ENCODE measurements at regions not wholly inside any gene's neighbourhood (a gene's known extent, or its start where the extent isn't known, plus 50 kb on each side); places are given as distances from the start of the nearest gene placed in this dataset.

- Mint-ChIP-seq H3K27me3 (peaks cover 7% of the 10 kb centered on the region), H3K4me3 (no peak overlapping the region), H3K9me3 (ENCODE audit: insufficient read depth) (peaks cover 3% of the 10 kb centered on the region), H3K27ac (no peak overlapping the region), H3K4me1 (no peaks in the 10 kb centered on the region)
- Histone ChIP-seq H3K27ac (ENCODE audit: low read length in 2 of 2) (no peak overlapping the region), H3K27me3 (replicated peaks in 1 of 4; ENCODE audit: control extremely low read depth in 1 of 4, control insufficient read depth in 3 of 4, insufficient read depth in 4 of 4, low read length in 3 of 4) (no peaks in the 10 kb centered on the region), H3K79me2 (ENCODE audit: control insufficient read depth, insufficient read depth, low read length) (no peaks in the 10 kb centered on the region), H3K4me2 (replicated peaks; ENCODE audit: low read depth, low read length, poor library complexity, severe bottlenecking) (no peak overlapping the region), H3K4me1 (ENCODE audit: control insufficient read depth in 2 of 2, insufficient read depth in 2 of 2, low read length in 2 of 2) (no peaks in the 10 kb centered on the region), H3K9ac (ENCODE audit: low read length) (no peak overlapping the region), H3K9me3 (ENCODE audit: control extremely low read depth in 1 of 3, control insufficient read depth in 2 of 3, insufficient read depth in 1 of 3, low read length in 2 of 3) (peaks cover 0 to 6% (median 4%) of the 10 kb centered on the region in 3 donors), H4K20me1 (ENCODE audit: control insufficient read depth, insufficient read depth, low read length, poor library complexity, severe bottlenecking) (no peaks in the 10 kb centered on the region), H3K36me3 (replicated peaks in 1 of 2; ENCODE audit: control extremely low read depth in 1 of 2, control insufficient read depth in 1 of 2, extremely low read depth in 1 of 2, insufficient read depth in 2 of 2, low read length in 1 of 2) (no peaks in the 10 kb centered on the region), H2AFZ (ENCODE audit: insufficient read depth, low read depth, low read length, poor library complexity, severe bottlenecking) (no peak overlapping the region), H3K4me3 (ENCODE audit: control extremely low read depth in 1 of 5, extremely low read depth in 1 of 5, insufficient read depth in 1 of 5, low read depth in 2 of 5, low read length in 4 of 5) (no peak overlapping the region)
- ChIA-PET CTCF (no interaction called here), POLR2A (no interaction called here)
- ATAC-seq (ENCODE audit: low read depth) (no peak), DNase-seq (no peak)
- intact Hi-C loops (cut with micrococcal nuclease) = no loop called here
- TF ChIP-seq, protein P1, sequence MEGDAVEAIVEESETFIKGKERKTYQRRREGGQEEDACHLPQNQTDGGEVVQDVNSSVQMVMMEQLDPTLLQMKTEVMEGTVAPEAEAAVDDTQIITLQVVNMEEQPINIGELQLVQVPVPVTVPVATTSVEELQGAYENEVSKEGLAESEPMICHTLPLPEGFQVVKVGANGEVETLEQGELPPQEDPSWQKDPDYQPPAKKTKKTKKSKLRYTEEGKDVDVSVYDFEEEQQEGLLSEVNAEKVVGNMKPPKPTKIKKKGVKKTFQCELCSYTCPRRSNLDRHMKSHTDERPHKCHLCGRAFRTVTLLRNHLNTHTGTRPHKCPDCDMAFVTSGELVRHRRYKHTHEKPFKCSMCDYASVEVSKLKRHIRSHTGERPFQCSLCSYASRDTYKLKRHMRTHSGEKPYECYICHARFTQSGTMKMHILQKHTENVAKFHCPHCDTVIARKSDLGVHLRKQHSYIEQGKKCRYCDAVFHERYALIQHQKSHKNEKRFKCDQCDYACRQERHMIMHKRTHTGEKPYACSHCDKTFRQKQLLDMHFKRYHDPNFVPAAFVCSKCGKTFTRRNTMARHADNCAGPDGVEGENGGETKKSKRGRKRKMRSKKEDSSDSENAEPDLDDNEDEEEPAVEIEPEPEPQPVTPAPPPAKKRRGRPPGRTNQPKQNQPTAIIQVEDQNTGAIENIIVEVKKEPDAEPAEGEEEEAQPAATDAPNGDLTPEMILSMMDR (IDR thresholded peaks at IDR 0.05) = no peak
- 91% methylated on average over 5 of the region's 5 CpGs for WGBS (ENCODE audit: insufficient coverage)
Observed at GRCh38 chr5:10892147-10892910, 131.3 kb upstream of the DAP start.

GRCh38 chr5:10891193-10891592 lies 130.2 kb upstream of the DAP start:
- H3K9ac ChIP-seq (ENCODE audit: low read length) = no peak overlapping the region
- no CpG with 5 or more reads among the region's 1 CpG for WGBS (ENCODE audit: insufficient coverage)
- no peak overlapping the region for H3K27ac Mint-ChIP-seq
- no peaks in the 10 kb centered on the region for H3K27me3 ChIP-seq (replicated peaks in 1 of 4; ENCODE audit: control extremely low read depth in 1 of 4, control insufficient read depth in 3 of 4, insufficient read depth in 4 of 4, low read length in 3 of 4)
- no peak for ATAC-seq (ENCODE audit: low read depth)
- no peaks in the 10 kb centered on the region for H3K36me3 ChIP-seq (replicated peaks in 1 of 2; ENCODE audit: control extremely low read depth in 1 of 2, control insufficient read depth in 1 of 2, extremely low read depth in 1 of 2, insufficient read depth in 2 of 2, low read length in 1 of 2)
- DNase-seq = no peak
- no peak overlapping the region for H3K27ac ChIP-seq (ENCODE audit: low read length in 2 of 2)
- no peak overlapping the region for H2AFZ ChIP-seq (ENCODE audit: insufficient read depth, low read depth, low read length, poor library complexity, severe bottlenecking)
- H3K9me3 Mint-ChIP-seq (ENCODE audit: insufficient read depth) = peaks cover 3% of the 10 kb centered on the region
- peaks cover 2% of the 10 kb centered on the region for H3K27me3 Mint-ChIP-seq
- TF ChIP-seq, protein P1 (IDR thresholded peaks at IDR 0.05) = no peak
- TF ChIP-seq EZH2 (IDR thresholded peaks at IDR 0.05; ENCODE audit: borderline replicate concordance, insufficient read depth, low read depth, low read length, poor library complexity, severe bottlenecking) = no peak
- H3K4me2 ChIP-seq (replicated peaks; ENCODE audit: low read depth, low read length, poor library complexity, severe bottlenecking) = no peak overlapping the region
- peaks cover 0 to 6% (median 4%) of the 10 kb centered on the region in 3 donors for H3K9me3 ChIP-seq (ENCODE audit: control extremely low read depth in 1 of 3, control insufficient read depth in 2 of 3, insufficient read depth in 1 of 3, low read length in 2 of 3)
- H3K4me1 ChIP-seq (ENCODE audit: control insufficient read depth in 2 of 2, insufficient read depth in 2 of 2, low read length in 2 of 2) = no peaks in the 10 kb centered on the region
- H3K4me1 Mint-ChIP-seq = no peaks in the 10 kb centered on the region
- H4K20me1 ChIP-seq (ENCODE audit: control insufficient read depth, insufficient read depth, low read length, poor library complexity, severe bottlenecking) = no peaks in the 10 kb centered on the region
- no peak overlapping the region for H3K4me3 Mint-ChIP-seq
- H3K79me2 ChIP-seq (ENCODE audit: control insufficient read depth, insufficient read depth, low read length) = no peaks in the 10 kb centered on the region
- H3K4me3 ChIP-seq (ENCODE audit: control extremely low read depth in 1 of 5, extremely low read depth in 1 of 5, insufficient read depth in 1 of 5, low read depth in 2 of 5, low read length in 4 of 5) = no peak overlapping the region
- ChIA-PET CTCF (no interaction called here), POLR2A (no interaction called here)
- intact Hi-C loops (cut with micrococcal nuclease) = no loop called here
